GM23338 (cell line): ENCODE measurements at regions not wholly inside any gene's neighbourhood (a gene's known extent, or its start where the extent isn't known, plus 50 kb on each side); places are given as distances from the start of the nearest gene placed in this dataset.
A peak's percentile ranks its signal among the peaks of the same experiment; 100 is the strongest.

ENCODE experiments used
- ATAC-seq: fragments of 200-7000 bp; cut with Tn5 transposase; 3 replicates; pipeline ENCODE4 v1.9.1; 2020
- DNase-seq: peaks from one replicate; pipeline ENCODE4 v3.0.0-alpha.2; 2015; ENCODE audit warnings: low spot score
- H2AFZ ChIP-seq: fragments of 200-600 bp; sonication (generic); 2 replicates; pipeline ENCODE4 v1.8.0; 2016; ENCODE audit warnings: antibody characterized with exemption, mild to moderate bottlenecking, moderate library complexity
- H3F3A ChIP-seq: fragments of 200-600 bp; sonication (generic); replicated peaks from 2 replicates; pipeline ENCODE4 v1.8.0; 2017; ENCODE audit warnings: antibody characterized with exemption, mixed run types, low read depth
- H3K27ac ChIP-seq: fragments of 200-600 bp; sonication (generic); 2 replicates; pipeline ENCODE4 v1.6.1; 2016; ENCODE audit warnings: low read depth
- H3K27me3 ChIP-seq: fragments of 200-600 bp; sonication (generic); 2 replicates; pipeline ENCODE4 v1.8.0; 2016; ENCODE audit warnings: mild to moderate bottlenecking, mixed run types, moderate library complexity; ENCODE audit not compliant: insufficient read depth
- H3K36me3 ChIP-seq: fragments of 200-600 bp; sonication (generic); 2 replicates; pipeline ENCODE4 v1.8.0; 2016; ENCODE audit warnings: mild to moderate bottlenecking; ENCODE audit not compliant: insufficient read depth
- H3K4me1 ChIP-seq: fragments of 200-600 bp; sonication (generic); 2 replicates; pipeline ENCODE4 v1.8.0; 2016; ENCODE audit warnings: mild to moderate bottlenecking, moderate library complexity; ENCODE audit not compliant: insufficient read depth
- H3K4me2 ChIP-seq: fragments of 200-600 bp; sonication (generic); 2 replicates; pipeline ENCODE4 v1.7.1; 2017; ENCODE audit warnings: mixed run types
- H3K4me3 ChIP-seq: fragments of 200-600 bp; sonication (generic); 2 replicates; pipeline ENCODE4 v1.6.1; 2016; ENCODE audit warnings: mixed run types
- H3K79me2 ChIP-seq: fragments of 200-600 bp; sonication (generic); replicated peaks from 2 replicates; pipeline ENCODE4 v1.8.0; 2017; ENCODE audit warnings: mild to moderate bottlenecking; ENCODE audit not compliant: insufficient read depth
- H3K9me2 ChIP-seq: fragments of 200-600 bp; sonication (generic); 2 replicates; pipeline ENCODE4 v1.8.0; 2017; ENCODE audit not compliant: insufficient read depth
- H4K20me1 ChIP-seq: fragments of 200-600 bp; sonication (generic); replicated peaks from 2 replicates; pipeline ENCODE4 v1.8.0; 2017; ENCODE audit warnings: mild to moderate bottlenecking; ENCODE audit not compliant: insufficient read depth
- H3K27ac Mint-ChIP-seq: 2 replicates; pipeline ENCODE4 v1.8.0; 2020; ENCODE audit warnings: inconsistent platforms, mild to moderate bottlenecking, moderate library complexity, mixed read lengths
- H3K27me3 Mint-ChIP-seq: 3 replicates; pipeline ENCODE4 v1.8.0; 2022; ENCODE audit warnings: low read depth, mild to moderate bottlenecking, moderate library complexity, mixed read lengths, inconsistent platforms; ENCODE audit not compliant: insufficient read depth, poor library complexity
- H3K36me3 Mint-ChIP-seq: 3 replicates; pipeline ENCODE4 v1.8.0; 2021; ENCODE audit warnings: low read depth, mild to moderate bottlenecking, inconsistent platforms, moderate library complexity, mixed read lengths
- H3K4me1 Mint-ChIP-seq: 3 replicates; pipeline ENCODE4 v1.8.0; 2020; ENCODE audit warnings: mild to moderate bottlenecking, inconsistent platforms, mixed read lengths
- H3K4me3 Mint-ChIP-seq: 3 replicates; pipeline ENCODE4 v1.8.0; 2021; ENCODE audit warnings: moderate library complexity, mild to moderate bottlenecking, inconsistent platforms, mixed read lengths
- H3K9me3 Mint-ChIP-seq: 3 replicates; pipeline ENCODE4 v1.8.0; 2020; ENCODE audit warnings: moderate library complexity, mild to moderate bottlenecking, inconsistent platforms, mixed read lengths
- EZH2 ChIP-seq: fragments of 200-600 bp; sonication (generic); IDR thresholded peaks from one replicate; pipeline ENCODE4 v1.8.0; 2017; ENCODE audit warnings: antibody characterized with exemption, mild to moderate bottlenecking, low read depth; ENCODE audit not compliant: unreplicated experiment
- STAT1 ChIP-seq: IDR thresholded peaks from one replicate; pipeline ENCODE4 v1.6.1; 2016; ENCODE audit warnings: antibody characterized with exemption; ENCODE audit not compliant: unreplicated experiment
- TF ChIP-seq, protein P1 (sequence below): fragments of 250-450 bp; sonication (Bioruptor Pico); IDR thresholded peaks from 2 replicates; pipeline ENCODE4 v1.5.0; 2020; ENCODE audit warnings: mild to moderate bottlenecking, moderate library complexity
- TF ChIP-seq, protein P2 (sequence below): IDR thresholded peaks from one replicate; pipeline ENCODE4 v1.6.1; 2018; ENCODE audit warnings: antibody characterized with exemption; ENCODE audit not compliant: unreplicated experiment

DNA sequence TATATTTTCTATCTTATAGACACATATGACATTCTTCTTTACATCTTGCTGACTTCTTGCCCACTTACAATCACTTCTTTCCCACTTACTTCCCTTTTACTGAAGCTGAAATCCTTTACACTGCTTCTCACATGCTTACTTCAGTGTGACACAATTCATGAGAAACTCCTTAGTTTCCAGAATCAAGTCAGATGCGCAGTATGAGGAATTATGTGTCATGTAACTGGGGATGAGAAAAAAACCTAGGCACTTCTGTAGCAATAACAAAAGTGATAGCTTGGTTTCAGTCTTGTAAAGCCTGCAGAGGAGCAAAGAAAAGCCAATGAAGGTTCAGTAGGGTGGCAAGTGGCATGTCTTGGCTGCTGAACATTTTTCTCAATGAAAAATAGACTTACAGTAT lies 566.2 kb upstream of the RGS18 start:
- Histone ChIP-seq H3K79me2 (no peaks in the 10 kb centered on the region), H3K9me2 (no peaks in the 10 kb centered on the region), H3K27me3 (no peaks in the 10 kb centered on the region), H3K4me2 (no peak overlapping the region), H4K20me1 (no peaks in the 10 kb centered on the region), H3K4me1 (peaks cover 16% of the 10 kb centered on the region), H2AFZ (0 out of 2 replicates have a peak overlapping the region, but pooled peaks have one; percentile 5), H3F3A (no peaks in the 10 kb centered on the region), H3K36me3 (no peaks in the 10 kb centered on the region), H3K27ac (no peak overlapping the region), H3K4me3 (no peak overlapping the region)
- Mint-ChIP-seq H3K27me3 (no peaks in the 10 kb centered on the region), H3K4me3 (no peak overlapping the region), H3K9me3 (no peaks in the 10 kb centered on the region), H3K36me3 (no peaks in the 10 kb centered on the region), H3K27ac (no peak overlapping the region), H3K4me1 (peaks cover 18% of the 10 kb centered on the region)
- no peak for TF ChIP-seq STAT1
- no peak for TF ChIP-seq EZH2
- TF ChIP-seq, protein P1, sequence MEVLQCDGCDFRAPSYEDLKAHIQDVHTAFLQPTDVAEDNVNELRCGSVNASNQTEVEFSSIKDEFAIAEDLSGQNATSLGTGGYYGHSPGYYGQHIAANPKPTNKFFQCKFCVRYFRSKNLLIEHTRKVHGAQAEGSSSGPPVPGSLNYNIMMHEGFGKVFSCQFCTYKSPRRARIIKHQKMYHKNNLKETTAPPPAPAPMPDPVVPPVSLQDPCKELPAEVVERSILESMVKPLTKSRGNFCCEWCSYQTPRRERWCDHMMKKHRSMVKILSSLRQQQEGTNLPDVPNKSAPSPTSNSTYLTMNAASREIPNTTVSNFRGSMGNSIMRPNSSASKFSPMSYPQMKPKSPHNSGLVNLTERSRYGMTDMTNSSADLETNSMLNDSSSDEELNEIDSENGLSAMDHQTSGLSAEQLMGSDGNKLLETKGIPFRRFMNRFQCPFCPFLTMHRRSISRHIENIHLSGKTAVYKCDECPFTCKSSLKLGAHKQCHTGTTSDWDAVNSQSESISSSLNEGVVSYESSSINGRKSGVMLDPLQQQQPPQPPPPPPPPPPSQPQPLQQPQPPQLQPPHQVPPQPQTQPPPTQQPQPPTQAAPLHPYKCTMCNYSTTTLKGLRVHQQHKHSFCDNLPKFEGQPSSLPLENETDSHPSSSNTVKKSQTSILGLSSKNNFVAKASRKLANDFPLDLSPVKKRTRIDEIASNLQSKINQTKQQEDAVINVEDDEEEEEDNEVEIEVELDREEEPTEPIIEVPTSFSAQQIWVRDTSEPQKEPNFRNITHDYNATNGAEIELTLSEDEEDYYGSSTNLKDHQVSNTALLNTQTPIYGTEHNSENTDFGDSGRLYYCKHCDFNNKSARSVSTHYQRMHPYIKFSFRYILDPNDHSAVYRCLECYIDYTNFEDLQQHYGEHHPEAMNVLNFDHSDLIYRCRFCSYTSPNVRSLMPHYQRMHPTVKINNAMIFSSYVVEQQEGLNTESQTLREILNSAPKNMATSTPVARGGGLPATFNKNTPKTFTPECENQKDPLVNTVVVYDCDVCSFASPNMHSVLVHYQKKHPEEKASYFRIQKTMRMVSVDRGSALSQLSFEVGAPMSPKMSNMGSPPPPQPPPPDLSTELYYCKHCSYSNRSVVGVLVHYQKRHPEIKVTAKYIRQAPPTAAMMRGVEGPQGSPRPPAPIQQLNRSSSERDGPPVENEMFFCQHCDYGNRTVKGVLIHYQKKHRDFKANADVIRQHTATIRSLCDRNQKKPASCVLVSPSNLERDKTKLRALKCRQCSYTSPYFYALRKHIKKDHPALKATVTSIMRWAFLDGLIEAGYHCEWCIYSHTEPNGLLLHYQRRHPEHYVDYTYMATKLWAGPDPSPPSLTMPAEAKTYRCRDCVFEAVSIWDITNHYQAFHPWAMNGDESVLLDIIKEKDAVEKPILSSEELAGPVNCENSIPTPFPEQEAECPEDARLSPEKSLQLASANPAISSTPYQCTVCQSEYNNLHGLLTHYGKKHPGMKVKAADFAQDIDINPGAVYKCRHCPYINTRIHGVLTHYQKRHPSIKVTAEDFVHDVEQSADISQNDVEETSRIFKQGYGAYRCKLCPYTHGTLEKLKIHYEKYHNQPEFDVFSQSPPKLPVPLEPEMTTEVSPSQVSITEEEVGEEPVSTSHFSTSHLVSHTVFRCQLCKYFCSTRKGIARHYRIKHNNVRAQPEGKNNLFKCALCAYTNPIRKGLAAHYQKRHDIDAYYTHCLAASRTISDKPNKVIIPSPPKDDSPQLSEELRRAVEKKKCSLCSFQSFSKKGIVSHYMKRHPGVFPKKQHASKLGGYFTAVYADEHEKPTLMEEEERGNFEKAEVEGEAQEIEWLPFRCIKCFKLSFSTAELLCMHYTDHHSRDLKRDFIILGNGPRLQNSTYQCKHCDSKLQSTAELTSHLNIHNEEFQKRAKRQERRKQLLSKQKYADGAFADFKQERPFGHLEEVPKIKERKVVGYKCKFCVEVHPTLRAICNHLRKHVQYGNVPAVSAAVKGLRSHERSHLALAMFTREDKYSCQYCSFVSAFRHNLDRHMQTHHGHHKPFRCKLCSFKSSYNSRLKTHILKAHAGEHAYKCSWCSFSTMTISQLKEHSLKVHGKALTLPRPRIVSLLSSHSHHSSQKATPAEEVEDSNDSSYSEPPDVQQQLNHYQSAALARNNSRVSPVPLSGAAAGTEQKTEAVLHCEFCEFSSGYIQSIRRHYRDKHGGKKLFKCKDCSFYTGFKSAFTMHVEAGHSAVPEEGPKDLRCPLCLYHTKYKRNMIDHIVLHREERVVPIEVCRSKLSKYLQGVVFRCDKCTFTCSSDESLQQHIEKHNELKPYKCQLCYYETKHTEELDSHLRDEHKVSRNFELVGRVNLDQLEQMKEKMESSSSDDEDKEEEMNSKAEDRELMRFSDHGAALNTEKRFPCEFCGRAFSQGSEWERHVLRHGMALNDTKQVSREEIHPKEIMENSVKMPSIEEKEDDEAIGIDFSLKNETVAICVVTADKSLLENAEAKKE (CRISPR knock-in tag), result no peak
- TF ChIP-seq, protein P2, sequence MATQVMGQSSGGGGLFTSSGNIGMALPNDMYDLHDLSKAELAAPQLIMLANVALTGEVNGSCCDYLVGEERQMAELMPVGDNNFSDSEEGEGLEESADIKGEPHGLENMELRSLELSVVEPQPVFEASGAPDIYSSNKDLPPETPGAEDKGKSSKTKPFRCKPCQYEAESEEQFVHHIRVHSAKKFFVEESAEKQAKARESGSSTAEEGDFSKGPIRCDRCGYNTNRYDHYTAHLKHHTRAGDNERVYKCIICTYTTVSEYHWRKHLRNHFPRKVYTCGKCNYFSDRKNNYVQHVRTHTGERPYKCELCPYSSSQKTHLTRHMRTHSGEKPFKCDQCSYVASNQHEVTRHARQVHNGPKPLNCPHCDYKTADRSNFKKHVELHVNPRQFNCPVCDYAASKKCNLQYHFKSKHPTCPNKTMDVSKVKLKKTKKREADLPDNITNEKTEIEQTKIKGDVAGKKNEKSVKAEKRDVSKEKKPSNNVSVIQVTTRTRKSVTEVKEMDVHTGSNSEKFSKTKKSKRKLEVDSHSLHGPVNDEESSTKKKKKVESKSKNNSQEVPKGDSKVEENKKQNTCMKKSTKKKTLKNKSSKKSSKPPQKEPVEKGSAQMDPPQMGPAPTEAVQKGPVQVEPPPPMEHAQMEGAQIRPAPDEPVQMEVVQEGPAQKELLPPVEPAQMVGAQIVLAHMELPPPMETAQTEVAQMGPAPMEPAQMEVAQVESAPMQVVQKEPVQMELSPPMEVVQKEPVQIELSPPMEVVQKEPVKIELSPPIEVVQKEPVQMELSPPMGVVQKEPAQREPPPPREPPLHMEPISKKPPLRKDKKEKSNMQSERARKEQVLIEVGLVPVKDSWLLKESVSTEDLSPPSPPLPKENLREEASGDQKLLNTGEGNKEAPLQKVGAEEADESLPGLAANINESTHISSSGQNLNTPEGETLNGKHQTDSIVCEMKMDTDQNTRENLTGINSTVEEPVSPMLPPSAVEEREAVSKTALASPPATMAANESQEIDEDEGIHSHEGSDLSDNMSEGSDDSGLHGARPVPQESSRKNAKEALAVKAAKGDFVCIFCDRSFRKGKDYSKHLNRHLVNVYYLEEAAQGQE, result no peak
- ATAC-seq (no peak), DNase-seq (no peak)
